GM23338 (cell line): ENCODE measurements at regions not wholly inside any gene's neighbourhood (a gene's known extent, or its start where the extent isn't known, plus 50 kb on each side); places are given as distances from the start of the nearest gene placed in this dataset.

Experiments
- ATAC-seq: fragments of 200-7000 bp; cut with Tn5 transposase; 3 replicates; pipeline ENCODE4 v1.9.1; 2020
- DNase-seq: peaks from one replicate; pipeline ENCODE4 v3.0.0-alpha.2; 2015; ENCODE audit warnings: low spot score
- H2AFZ ChIP-seq: fragments of 200-600 bp; sonication (generic); 2 replicates; pipeline ENCODE4 v1.8.0; 2016; ENCODE audit warnings: antibody characterized with exemption, mild to moderate bottlenecking, moderate library complexity
- H3F3A ChIP-seq: fragments of 200-600 bp; sonication (generic); replicated peaks from 2 replicates; pipeline ENCODE4 v1.8.0; 2017; ENCODE audit warnings: antibody characterized with exemption, mixed run types, low read depth
- H3K27ac ChIP-seq: fragments of 200-600 bp; sonication (generic); 2 replicates; pipeline ENCODE4 v1.6.1; 2016; ENCODE audit warnings: low read depth
- H3K27me3 ChIP-seq: fragments of 200-600 bp; sonication (generic); 2 replicates; pipeline ENCODE4 v1.8.0; 2016; ENCODE audit warnings: mild to moderate bottlenecking, mixed run types, moderate library complexity; ENCODE audit not compliant: insufficient read depth
- H3K36me3 ChIP-seq: fragments of 200-600 bp; sonication (generic); 2 replicates; pipeline ENCODE4 v1.8.0; 2016; ENCODE audit warnings: mild to moderate bottlenecking; ENCODE audit not compliant: insufficient read depth
- H3K4me1 ChIP-seq: fragments of 200-600 bp; sonication (generic); 2 replicates; pipeline ENCODE4 v1.8.0; 2016; ENCODE audit warnings: mild to moderate bottlenecking, moderate library complexity; ENCODE audit not compliant: insufficient read depth
- H3K4me2 ChIP-seq: fragments of 200-600 bp; sonication (generic); 2 replicates; pipeline ENCODE4 v1.7.1; 2017; ENCODE audit warnings: mixed run types
- H3K4me3 ChIP-seq: fragments of 200-600 bp; sonication (generic); 2 replicates; pipeline ENCODE4 v1.6.1; 2016; ENCODE audit warnings: mixed run types
- H3K79me2 ChIP-seq: fragments of 200-600 bp; sonication (generic); replicated peaks from 2 replicates; pipeline ENCODE4 v1.8.0; 2017; ENCODE audit warnings: mild to moderate bottlenecking; ENCODE audit not compliant: insufficient read depth
- H3K9me2 ChIP-seq: fragments of 200-600 bp; sonication (generic); 2 replicates; pipeline ENCODE4 v1.8.0; 2017; ENCODE audit not compliant: insufficient read depth
- H4K20me1 ChIP-seq: fragments of 200-600 bp; sonication (generic); replicated peaks from 2 replicates; pipeline ENCODE4 v1.8.0; 2017; ENCODE audit warnings: mild to moderate bottlenecking; ENCODE audit not compliant: insufficient read depth
- H3K27ac Mint-ChIP-seq: 2 replicates; pipeline ENCODE4 v1.8.0; 2020; ENCODE audit warnings: inconsistent platforms, mild to moderate bottlenecking, moderate library complexity, mixed read lengths
- H3K27me3 Mint-ChIP-seq: 3 replicates; pipeline ENCODE4 v1.8.0; 2022; ENCODE audit warnings: low read depth, mild to moderate bottlenecking, moderate library complexity, mixed read lengths, inconsistent platforms; ENCODE audit not compliant: insufficient read depth, poor library complexity
- H3K36me3 Mint-ChIP-seq: 3 replicates; pipeline ENCODE4 v1.8.0; 2021; ENCODE audit warnings: low read depth, mild to moderate bottlenecking, inconsistent platforms, moderate library complexity, mixed read lengths
- H3K4me1 Mint-ChIP-seq: 3 replicates; pipeline ENCODE4 v1.8.0; 2020; ENCODE audit warnings: mild to moderate bottlenecking, inconsistent platforms, mixed read lengths
- H3K4me3 Mint-ChIP-seq: 3 replicates; pipeline ENCODE4 v1.8.0; 2021; ENCODE audit warnings: moderate library complexity, mild to moderate bottlenecking, inconsistent platforms, mixed read lengths
- H3K9me3 Mint-ChIP-seq: 3 replicates; pipeline ENCODE4 v1.8.0; 2020; ENCODE audit warnings: moderate library complexity, mild to moderate bottlenecking, inconsistent platforms, mixed read lengths
- CREB1 ChIP-seq: fragments of 250-450 bp; sonication (Bioruptor Pico); IDR thresholded peaks from 2 replicates; pipeline ENCODE4 v1.5.0; 2020; ENCODE audit warnings: low read depth, mild to moderate bottlenecking, moderate library complexity
- EZH2 ChIP-seq: fragments of 200-600 bp; sonication (generic); IDR thresholded peaks from one replicate; pipeline ENCODE4 v1.8.0; 2017; ENCODE audit warnings: antibody characterized with exemption, mild to moderate bottlenecking, low read depth; ENCODE audit not compliant: unreplicated experiment
- EZH2phosphoT487 ChIP-seq: fragments of 200-600 bp; sonication (generic); IDR thresholded peaks from one replicate; pipeline ENCODE4 v1.8.1; 2018; ENCODE audit warnings: antibody characterized with exemption; ENCODE audit not compliant: unreplicated experiment
- NANOG ChIP-seq: IDR thresholded peaks from 2 replicates; pipeline ENCODE4 v1.6.1; 2016; ENCODE audit warnings: antibody characterized with exemption, borderline replicate concordance
- STAT1 ChIP-seq: IDR thresholded peaks from one replicate; pipeline ENCODE4 v1.6.1; 2016; ENCODE audit warnings: antibody characterized with exemption; ENCODE audit not compliant: unreplicated experiment
- ZNF114 ChIP-seq: fragments of 250-450 bp; sonication (Bioruptor Pico); IDR thresholded peaks from 2 replicates; pipeline ENCODE4 v1.5.0; 2020; ENCODE audit warnings: mild to moderate bottlenecking, moderate library complexity
- TF ChIP-seq, protein P1 (sequence below): fragments of 250-450 bp; sonication (Bioruptor Pico); IDR thresholded peaks from 2 replicates; pipeline ENCODE4 v1.5.0; 2020; ENCODE audit warnings: mild to moderate bottlenecking, moderate library complexity
- TF ChIP-seq, protein P2 (sequence below): IDR thresholded peaks from one replicate; pipeline ENCODE4 v1.6.1; 2018; ENCODE audit warnings: antibody characterized with exemption; ENCODE audit not compliant: unreplicated experiment

DNA sequence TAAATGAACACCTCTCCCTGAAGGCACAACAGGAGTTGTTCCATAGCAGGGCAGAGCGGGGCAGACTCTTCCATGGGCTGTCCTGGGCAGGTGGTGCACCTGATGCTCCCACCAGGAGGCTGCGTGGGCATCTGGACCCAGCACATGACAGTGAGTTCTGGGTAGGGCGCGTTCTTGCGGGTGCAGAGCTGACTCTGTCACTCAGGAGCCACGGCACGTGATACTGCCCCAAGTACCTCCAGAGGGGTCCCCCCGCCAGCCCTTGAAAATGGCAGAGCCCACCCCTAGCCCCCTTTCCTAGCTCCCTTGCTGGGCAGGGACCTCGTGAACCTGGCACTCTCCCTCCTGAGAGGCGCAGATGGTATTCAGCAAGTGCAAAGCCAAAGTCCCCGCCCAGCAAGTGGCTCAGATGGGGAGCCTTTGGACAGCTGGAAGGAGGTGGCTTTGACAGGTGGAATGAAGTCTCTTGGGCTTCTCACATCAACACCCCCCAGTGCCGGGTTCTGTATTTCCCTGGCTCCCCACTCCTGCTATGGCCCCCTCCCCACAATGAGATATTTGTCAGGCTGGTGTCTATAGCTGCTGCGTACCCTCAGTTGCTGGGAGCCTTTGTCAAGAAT lies 172.1 kb downstream of the TBC1D2B start:
- no peaks in the 10 kb centered on the region for H3K9me3 Mint-ChIP-seq
- Histone ChIP-seq H2AFZ (no peak overlapping the region), H3K27ac (no peak overlapping the region), H3K27me3 (no peaks in the 10 kb centered on the region), H3K9me2 (no peaks in the 10 kb centered on the region), H3K4me1 (no peaks in the 10 kb centered on the region), H3K79me2 (no peaks in the 10 kb centered on the region), H3K4me3 (no peak overlapping the region), H3K4me2 (no peak overlapping the region), H3K36me3 (no peaks in the 10 kb centered on the region), H3F3A (no peaks in the 10 kb centered on the region), H4K20me1 (no peaks in the 10 kb centered on the region)
- no peak overlapping the region for H3K27ac Mint-ChIP-seq
- ATAC-seq (no peak), DNase-seq (no peak)
- H3K36me3 Mint-ChIP-seq, result no peaks in the 10 kb centered on the region
- TF ChIP-seq STAT1 (no peak), CREB1 (CRISPR knock-in tag) (no peak)
- peaks cover 3% of the 10 kb centered on the region for H3K27me3 Mint-ChIP-seq
- H3K4me3 Mint-ChIP-seq, result no peak overlapping the region
- peaks cover 12% of the 10 kb centered on the region for H3K4me1 Mint-ChIP-seq

DNA sequence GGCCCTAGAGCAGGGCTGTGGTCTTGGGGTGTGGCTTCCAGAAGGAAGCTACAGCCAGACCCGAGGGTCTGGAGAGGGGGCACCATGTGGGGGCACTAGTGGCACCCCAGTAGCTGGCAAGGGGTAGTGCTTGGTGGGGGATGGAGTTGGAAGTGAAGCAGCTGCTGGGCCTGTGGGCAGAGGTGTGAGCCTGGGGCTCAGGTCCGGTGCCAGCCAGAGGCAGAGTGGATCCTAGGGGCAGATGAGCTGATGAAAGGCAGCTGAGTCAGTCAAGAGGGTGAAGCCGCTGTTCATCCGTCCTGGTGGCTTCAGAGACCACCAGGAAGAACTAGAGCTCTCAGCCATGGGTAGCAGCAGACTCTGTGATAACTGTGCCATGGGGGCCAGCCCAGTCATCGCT lies 172.6 kb downstream of the TBC1D2B start:
- Histone ChIP-seq H3K4me2 (no peak overlapping the region), H2AFZ (no peak overlapping the region), H3K36me3 (no peaks in the 10 kb centered on the region)

More for the DNA sequence above, 172.6 kb downstream of the TBC1D2B start:
- Mint-ChIP-seq H3K4me1 (peaks cover 8% of the 10 kb centered on the region), H3K9me3 (no peaks in the 10 kb centered on the region), H3K27me3 (peaks cover 5% of the 10 kb centered on the region), H3K4me3 (no peak overlapping the region), H3K36me3 (no peaks in the 10 kb centered on the region), H3K27ac (no peak overlapping the region)
- Histone ChIP-seq H3K27ac (no peak overlapping the region), H3K4me1 (no peaks in the 10 kb centered on the region), H3K79me2 (no peaks in the 10 kb centered on the region), H3K9me2 (no peaks in the 10 kb centered on the region), H3K27me3 (no peaks in the 10 kb centered on the region), H3F3A (no peaks in the 10 kb centered on the region), H4K20me1 (no peaks in the 10 kb centered on the region), H3K4me3 (no peak overlapping the region)
- DNase-seq (no peak), ATAC-seq (no peak)
- TF ChIP-seq STAT1 (no peak), EZH2phosphoT487 (no peak), ZNF114 (CRISPR knock-in tag) (no peak), EZH2 (no peak), NANOG (no peak)
- TF ChIP-seq, protein P1, sequence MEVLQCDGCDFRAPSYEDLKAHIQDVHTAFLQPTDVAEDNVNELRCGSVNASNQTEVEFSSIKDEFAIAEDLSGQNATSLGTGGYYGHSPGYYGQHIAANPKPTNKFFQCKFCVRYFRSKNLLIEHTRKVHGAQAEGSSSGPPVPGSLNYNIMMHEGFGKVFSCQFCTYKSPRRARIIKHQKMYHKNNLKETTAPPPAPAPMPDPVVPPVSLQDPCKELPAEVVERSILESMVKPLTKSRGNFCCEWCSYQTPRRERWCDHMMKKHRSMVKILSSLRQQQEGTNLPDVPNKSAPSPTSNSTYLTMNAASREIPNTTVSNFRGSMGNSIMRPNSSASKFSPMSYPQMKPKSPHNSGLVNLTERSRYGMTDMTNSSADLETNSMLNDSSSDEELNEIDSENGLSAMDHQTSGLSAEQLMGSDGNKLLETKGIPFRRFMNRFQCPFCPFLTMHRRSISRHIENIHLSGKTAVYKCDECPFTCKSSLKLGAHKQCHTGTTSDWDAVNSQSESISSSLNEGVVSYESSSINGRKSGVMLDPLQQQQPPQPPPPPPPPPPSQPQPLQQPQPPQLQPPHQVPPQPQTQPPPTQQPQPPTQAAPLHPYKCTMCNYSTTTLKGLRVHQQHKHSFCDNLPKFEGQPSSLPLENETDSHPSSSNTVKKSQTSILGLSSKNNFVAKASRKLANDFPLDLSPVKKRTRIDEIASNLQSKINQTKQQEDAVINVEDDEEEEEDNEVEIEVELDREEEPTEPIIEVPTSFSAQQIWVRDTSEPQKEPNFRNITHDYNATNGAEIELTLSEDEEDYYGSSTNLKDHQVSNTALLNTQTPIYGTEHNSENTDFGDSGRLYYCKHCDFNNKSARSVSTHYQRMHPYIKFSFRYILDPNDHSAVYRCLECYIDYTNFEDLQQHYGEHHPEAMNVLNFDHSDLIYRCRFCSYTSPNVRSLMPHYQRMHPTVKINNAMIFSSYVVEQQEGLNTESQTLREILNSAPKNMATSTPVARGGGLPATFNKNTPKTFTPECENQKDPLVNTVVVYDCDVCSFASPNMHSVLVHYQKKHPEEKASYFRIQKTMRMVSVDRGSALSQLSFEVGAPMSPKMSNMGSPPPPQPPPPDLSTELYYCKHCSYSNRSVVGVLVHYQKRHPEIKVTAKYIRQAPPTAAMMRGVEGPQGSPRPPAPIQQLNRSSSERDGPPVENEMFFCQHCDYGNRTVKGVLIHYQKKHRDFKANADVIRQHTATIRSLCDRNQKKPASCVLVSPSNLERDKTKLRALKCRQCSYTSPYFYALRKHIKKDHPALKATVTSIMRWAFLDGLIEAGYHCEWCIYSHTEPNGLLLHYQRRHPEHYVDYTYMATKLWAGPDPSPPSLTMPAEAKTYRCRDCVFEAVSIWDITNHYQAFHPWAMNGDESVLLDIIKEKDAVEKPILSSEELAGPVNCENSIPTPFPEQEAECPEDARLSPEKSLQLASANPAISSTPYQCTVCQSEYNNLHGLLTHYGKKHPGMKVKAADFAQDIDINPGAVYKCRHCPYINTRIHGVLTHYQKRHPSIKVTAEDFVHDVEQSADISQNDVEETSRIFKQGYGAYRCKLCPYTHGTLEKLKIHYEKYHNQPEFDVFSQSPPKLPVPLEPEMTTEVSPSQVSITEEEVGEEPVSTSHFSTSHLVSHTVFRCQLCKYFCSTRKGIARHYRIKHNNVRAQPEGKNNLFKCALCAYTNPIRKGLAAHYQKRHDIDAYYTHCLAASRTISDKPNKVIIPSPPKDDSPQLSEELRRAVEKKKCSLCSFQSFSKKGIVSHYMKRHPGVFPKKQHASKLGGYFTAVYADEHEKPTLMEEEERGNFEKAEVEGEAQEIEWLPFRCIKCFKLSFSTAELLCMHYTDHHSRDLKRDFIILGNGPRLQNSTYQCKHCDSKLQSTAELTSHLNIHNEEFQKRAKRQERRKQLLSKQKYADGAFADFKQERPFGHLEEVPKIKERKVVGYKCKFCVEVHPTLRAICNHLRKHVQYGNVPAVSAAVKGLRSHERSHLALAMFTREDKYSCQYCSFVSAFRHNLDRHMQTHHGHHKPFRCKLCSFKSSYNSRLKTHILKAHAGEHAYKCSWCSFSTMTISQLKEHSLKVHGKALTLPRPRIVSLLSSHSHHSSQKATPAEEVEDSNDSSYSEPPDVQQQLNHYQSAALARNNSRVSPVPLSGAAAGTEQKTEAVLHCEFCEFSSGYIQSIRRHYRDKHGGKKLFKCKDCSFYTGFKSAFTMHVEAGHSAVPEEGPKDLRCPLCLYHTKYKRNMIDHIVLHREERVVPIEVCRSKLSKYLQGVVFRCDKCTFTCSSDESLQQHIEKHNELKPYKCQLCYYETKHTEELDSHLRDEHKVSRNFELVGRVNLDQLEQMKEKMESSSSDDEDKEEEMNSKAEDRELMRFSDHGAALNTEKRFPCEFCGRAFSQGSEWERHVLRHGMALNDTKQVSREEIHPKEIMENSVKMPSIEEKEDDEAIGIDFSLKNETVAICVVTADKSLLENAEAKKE, result no peak
- TF ChIP-seq, protein P2, sequence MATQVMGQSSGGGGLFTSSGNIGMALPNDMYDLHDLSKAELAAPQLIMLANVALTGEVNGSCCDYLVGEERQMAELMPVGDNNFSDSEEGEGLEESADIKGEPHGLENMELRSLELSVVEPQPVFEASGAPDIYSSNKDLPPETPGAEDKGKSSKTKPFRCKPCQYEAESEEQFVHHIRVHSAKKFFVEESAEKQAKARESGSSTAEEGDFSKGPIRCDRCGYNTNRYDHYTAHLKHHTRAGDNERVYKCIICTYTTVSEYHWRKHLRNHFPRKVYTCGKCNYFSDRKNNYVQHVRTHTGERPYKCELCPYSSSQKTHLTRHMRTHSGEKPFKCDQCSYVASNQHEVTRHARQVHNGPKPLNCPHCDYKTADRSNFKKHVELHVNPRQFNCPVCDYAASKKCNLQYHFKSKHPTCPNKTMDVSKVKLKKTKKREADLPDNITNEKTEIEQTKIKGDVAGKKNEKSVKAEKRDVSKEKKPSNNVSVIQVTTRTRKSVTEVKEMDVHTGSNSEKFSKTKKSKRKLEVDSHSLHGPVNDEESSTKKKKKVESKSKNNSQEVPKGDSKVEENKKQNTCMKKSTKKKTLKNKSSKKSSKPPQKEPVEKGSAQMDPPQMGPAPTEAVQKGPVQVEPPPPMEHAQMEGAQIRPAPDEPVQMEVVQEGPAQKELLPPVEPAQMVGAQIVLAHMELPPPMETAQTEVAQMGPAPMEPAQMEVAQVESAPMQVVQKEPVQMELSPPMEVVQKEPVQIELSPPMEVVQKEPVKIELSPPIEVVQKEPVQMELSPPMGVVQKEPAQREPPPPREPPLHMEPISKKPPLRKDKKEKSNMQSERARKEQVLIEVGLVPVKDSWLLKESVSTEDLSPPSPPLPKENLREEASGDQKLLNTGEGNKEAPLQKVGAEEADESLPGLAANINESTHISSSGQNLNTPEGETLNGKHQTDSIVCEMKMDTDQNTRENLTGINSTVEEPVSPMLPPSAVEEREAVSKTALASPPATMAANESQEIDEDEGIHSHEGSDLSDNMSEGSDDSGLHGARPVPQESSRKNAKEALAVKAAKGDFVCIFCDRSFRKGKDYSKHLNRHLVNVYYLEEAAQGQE, result no peak
